Nephron progenitor cell (in vitro differentiated cells): ENCODE measurements at regions not wholly inside any gene's neighbourhood (a gene's known extent, or its start where the extent isn't known, plus 50 kb on each side); places are given as distances from the start of the nearest gene placed in this dataset.
"Not testable (repeated sequence)": the region's sequence is repeated elsewhere in the genome, so short reads cannot be mapped to it uniquely, and the experiment has no call there.

Source experiments
- DNase-seq: peaks from one replicate; pipeline ENCODE4 v3.0.0; 2021
- H3K27ac Mint-ChIP-seq: 2 replicates; pipeline ENCODE4 v1.8.0; 2021; ENCODE audit warnings: mild to moderate bottlenecking, moderate library complexity, mixed read lengths
- H3K27me3 Mint-ChIP-seq: 2 replicates; pipeline ENCODE4 v1.8.0; 2021; ENCODE audit warnings: mild to moderate bottlenecking, low read depth, mixed read lengths; ENCODE audit not compliant: poor library complexity
- H3K36me3 Mint-ChIP-seq: 2 replicates; pipeline ENCODE4 v1.8.0; 2021; ENCODE audit warnings: low read depth, mixed read lengths
- H3K4me1 Mint-ChIP-seq: 2 replicates; pipeline ENCODE4 v1.8.0; 2021; ENCODE audit warnings: mixed read lengths
- H3K4me3 Mint-ChIP-seq: 2 replicates; pipeline ENCODE4 v1.8.0; 2021; ENCODE audit warnings: mild to moderate bottlenecking, moderate library complexity, mixed read lengths
- H3K9me3 Mint-ChIP-seq: 2 replicates; pipeline ENCODE4 v1.8.0; 2021; ENCODE audit warnings: mild to moderate bottlenecking, moderate library complexity, mixed read lengths
- TF ChIP-seq, protein P1 (sequence below): fragments of 200-600 bp; sonication (generic); IDR thresholded peaks from 2 replicates; pipeline ENCODE4 v1.5.0; 2021; ENCODE audit warnings: antibody characterized with exemption

- Mint-ChIP-seq H3K4me1 (peaks cover 24% of the 10 kb centered on the region), H3K4me3 (no peak overlapping the region), H3K9me3 (peaks cover 49% of the 10 kb centered on the region), H3K36me3 (peaks cover 15% of the 10 kb centered on the region), H3K27ac (no peak overlapping the region), H3K27me3 (no peaks in the 10 kb centered on the region)
- no peak for DNase-seq
- TF ChIP-seq, protein P1, sequence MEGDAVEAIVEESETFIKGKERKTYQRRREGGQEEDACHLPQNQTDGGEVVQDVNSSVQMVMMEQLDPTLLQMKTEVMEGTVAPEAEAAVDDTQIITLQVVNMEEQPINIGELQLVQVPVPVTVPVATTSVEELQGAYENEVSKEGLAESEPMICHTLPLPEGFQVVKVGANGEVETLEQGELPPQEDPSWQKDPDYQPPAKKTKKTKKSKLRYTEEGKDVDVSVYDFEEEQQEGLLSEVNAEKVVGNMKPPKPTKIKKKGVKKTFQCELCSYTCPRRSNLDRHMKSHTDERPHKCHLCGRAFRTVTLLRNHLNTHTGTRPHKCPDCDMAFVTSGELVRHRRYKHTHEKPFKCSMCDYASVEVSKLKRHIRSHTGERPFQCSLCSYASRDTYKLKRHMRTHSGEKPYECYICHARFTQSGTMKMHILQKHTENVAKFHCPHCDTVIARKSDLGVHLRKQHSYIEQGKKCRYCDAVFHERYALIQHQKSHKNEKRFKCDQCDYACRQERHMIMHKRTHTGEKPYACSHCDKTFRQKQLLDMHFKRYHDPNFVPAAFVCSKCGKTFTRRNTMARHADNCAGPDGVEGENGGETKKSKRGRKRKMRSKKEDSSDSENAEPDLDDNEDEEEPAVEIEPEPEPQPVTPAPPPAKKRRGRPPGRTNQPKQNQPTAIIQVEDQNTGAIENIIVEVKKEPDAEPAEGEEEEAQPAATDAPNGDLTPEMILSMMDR: no peak
Observed at GRCh38 chr9:78144008-78144381, 91.9 kb upstream of the CEP78 start.

DNA sequence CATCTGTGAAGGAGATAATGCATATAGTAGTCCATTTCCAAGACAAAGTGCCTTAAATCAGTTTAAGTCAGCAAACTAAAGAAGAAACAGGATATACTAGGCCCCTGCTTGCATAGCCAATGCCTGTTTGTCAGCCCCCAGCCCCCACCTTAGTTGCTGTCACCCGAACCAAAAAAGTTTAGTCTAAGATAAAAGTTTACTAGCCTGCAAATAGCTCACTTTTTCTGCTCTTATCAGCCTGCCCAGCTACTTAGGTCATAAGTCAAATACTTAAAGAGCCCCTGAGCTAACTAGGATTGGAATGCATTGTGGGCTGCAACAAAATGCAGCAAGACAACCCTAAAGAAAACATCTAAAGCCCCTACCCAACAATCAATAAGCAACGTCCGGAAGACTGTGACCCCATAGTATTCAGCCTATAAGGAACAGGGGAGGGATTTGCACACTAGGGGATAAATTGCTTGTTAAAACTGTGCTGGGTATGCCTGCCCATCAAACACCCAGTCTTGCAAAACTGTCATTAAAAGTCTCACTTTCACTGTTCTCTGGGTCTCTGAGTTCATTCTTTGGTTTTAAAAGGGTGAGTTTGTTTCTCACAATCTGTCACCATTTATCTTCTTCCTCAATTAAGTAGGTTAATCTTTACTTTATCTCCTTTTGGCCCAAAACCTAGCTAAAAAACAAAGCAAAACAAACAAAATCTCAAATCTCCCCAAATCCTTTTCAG is 92.4 kb upstream of the CEP78 start:
- H3K27me3 Mint-ChIP-seq: no peaks in the 10 kb centered on the region
- DNase-seq: no peak
- peaks cover 15% of the 10 kb centered on the region for H3K36me3 Mint-ChIP-seq
- no peak overlapping the region for H3K4me3 Mint-ChIP-seq
- TF ChIP-seq, protein P1: no peak
- H3K9me3 Mint-ChIP-seq: peaks cover 50% of the 10 kb centered on the region
- no peak overlapping the region for H3K27ac Mint-ChIP-seq
- H3K4me1 Mint-ChIP-seq: peaks cover 24% of the 10 kb centered on the region

DNA sequence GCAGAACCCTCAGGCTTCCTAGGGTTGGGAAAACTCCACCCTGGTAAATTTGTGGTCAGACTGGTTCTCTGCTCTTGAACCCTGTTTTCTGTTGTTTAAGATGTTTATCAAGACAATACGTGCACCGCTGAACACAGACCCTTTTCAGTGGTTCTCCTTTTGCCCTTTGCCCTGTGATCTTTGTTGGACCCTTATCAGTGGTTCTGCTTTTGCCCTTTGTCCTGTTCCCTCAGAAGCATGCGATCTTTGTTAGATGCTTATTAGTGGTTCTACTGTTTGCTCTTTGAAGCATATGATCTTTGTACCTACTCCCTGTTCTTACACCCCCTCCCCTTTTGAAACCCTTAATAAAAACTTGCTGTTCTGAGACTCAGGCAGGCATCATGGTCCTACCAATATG is 93.6 kb upstream of the CEP78 start:
- not testable (repeated sequence) for H3K4me3 Mint-ChIP-seq, DNase-seq, H3K27me3 Mint-ChIP-seq, H3K27ac Mint-ChIP-seq
- peaks cover 15% of the 10 kb centered on the region for H3K36me3 Mint-ChIP-seq
- peaks cover 60% of the 10 kb centered on the region for H3K9me3 Mint-ChIP-seq
- H3K4me1 Mint-ChIP-seq: peaks cover 24% of the 10 kb centered on the region

GRCh38 chr9:78133751-78134150 is 102.1 kb upstream of the CEP78 start:
- H3K27me3 Mint-ChIP-seq: peaks cover 5% of the 10 kb centered on the region
- H3K4me3 Mint-ChIP-seq: no peak overlapping the region
- no peaks in the 10 kb centered on the region for H3K36me3 Mint-ChIP-seq
- no peak for DNase-seq
- TF ChIP-seq, protein P1: no peak
- no peaks in the 10 kb centered on the region for H3K4me1 Mint-ChIP-seq
- H3K27ac Mint-ChIP-seq: no peak overlapping the region
- peaks cover 23% of the 10 kb centered on the region for H3K9me3 Mint-ChIP-seq

DNA sequence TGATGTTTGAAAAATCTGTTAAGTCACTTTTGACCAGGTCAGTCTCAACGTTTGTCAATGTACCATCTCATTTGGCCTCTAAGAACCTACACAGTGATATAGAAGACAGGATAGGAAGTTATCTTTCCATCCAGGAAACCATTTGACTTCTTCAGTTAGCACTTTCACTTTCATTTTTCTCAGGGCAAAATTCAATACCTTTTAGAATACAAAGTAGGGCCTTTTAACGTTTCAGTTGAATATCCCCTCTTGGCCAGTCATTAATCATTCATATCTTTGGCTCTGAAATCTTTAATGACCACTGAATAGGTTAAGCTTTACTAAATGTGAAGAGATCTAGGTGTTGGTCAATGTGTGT is 101.1 kb upstream of the GNAQ start:
- Mint-ChIP-seq H3K9me3 (peaks cover 17% of the 10 kb centered on the region), H3K27me3 (peaks cover 5% of the 10 kb centered on the region), H3K4me3 (no peak overlapping the region), H3K36me3 (no peaks in the 10 kb centered on the region), H3K27ac (no peak overlapping the region), H3K4me1 (no peaks in the 10 kb centered on the region)
- DNase-seq: no peak
- TF ChIP-seq, protein P1: no peak

- H3K27me3 Mint-ChIP-seq: peaks cover 5% of the 10 kb centered on the region
- no peaks in the 10 kb centered on the region for H3K4me1 Mint-ChIP-seq
- no peaks in the 10 kb centered on the region for H3K36me3 Mint-ChIP-seq
- H3K4me3 Mint-ChIP-seq: no peak overlapping the region
- H3K27ac Mint-ChIP-seq: no peak overlapping the region
- TF ChIP-seq, protein P1: no peak
- no peak for DNase-seq
- H3K9me3 Mint-ChIP-seq: peaks cover 12% of the 10 kb centered on the region
Observed at GRCh38 chr9:78131969-78132700, 100.5 kb upstream of the GNAQ start.
